Peyer's patch (tissue), 4 donors: ENCODE measurements at regions not wholly inside any gene's neighbourhood (a gene's known extent, or its start where the extent isn't known, plus 50 kb on each side); places are given as distances from the start of the nearest gene placed in this dataset.

Experiments
- DNase-seq, 3 donors: peaks; one replicate each; pipeline ENCODE4 v3.0.0-alpha.2; 2017 to 2019
- H3K27ac ChIP-seq, 4 donors: fragments of 200-600 bp; sonication (generic); one replicate each; pipeline ENCODE4 v1.5.1; 2016 to 2019
- H3K27me3 ChIP-seq, 2 donors: fragments of 200-600 bp; sonication (generic); one replicate each; pipeline ENCODE4 v1.5.1; 2019
- H3K36me3 ChIP-seq, 3 donors: fragments of 200-600 bp; sonication (generic); one replicate each; pipeline ENCODE4 v1.5.1; 2016 to 2019
- H3K4me1 ChIP-seq, 4 donors: fragments of 200-600 bp; sonication (generic); one replicate each; pipeline ENCODE4 v1.5.1; 2016 to 2019
- H3K4me3 ChIP-seq, 4 donors: fragments of 200-600 bp; sonication (generic); 1 replicate in 3 of 4; 2 replicates in 1 of 4; pipeline ENCODE4 v1.5.1; 2016 to 2019; ENCODE audit warnings: mild to moderate bottlenecking in 1 of 4
- H3K9me3 ChIP-seq, 4 donors: fragments of 200-600 bp; sonication (generic); one replicate each; pipeline ENCODE4 v1.5.1; 2016 to 2019; ENCODE audit warnings: mild to moderate bottlenecking in 1 of 4
- POLR2A ChIP-seq, 2 donors: fragments of 450-650 bp; IDR thresholded peaks; one replicate each; pipeline ENCODE4 v1.5.1; 2017; ENCODE audit warnings: antibody characterized with exemption in 2 of 2, mild to moderate bottlenecking in 2 of 2, moderate library complexity in 2 of 2
- TF ChIP-seq, protein P1 (sequence below), 6 experiments: fragments of 450-650 bp in 4 of 6; fragments of 200-600 bp in 2 of 6; sonication (generic) in 1 of 6; IDR thresholded peaks; one replicate each; pipeline ENCODE4 v1.5.1; 2017 to 2019; ENCODE audit warnings: antibody characterized with exemption in 6 of 6, mild to moderate bottlenecking in 3 of 6, moderate library complexity in 1 of 6

GRCh38 chrX:39047174-39047573, 245.9 kb downstream of the MID1IP1 start:
- H3K36me3 ChIP-seq = no peaks in the 10 kb centered on the region
- no peak overlapping the region for H3K27ac ChIP-seq
- H3K27me3 ChIP-seq = no peaks in the 10 kb centered on the region
- H3K9me3 ChIP-seq = no peaks in the 10 kb centered on the region
- H3K4me3 ChIP-seq = no peak overlapping the region
- no peaks in the 10 kb centered on the region for H3K4me1 ChIP-seq
- no peak for TF ChIP-seq POLR2A (IDR thresholded peaks at IDR 0.05)
- TF ChIP-seq, protein P1, sequence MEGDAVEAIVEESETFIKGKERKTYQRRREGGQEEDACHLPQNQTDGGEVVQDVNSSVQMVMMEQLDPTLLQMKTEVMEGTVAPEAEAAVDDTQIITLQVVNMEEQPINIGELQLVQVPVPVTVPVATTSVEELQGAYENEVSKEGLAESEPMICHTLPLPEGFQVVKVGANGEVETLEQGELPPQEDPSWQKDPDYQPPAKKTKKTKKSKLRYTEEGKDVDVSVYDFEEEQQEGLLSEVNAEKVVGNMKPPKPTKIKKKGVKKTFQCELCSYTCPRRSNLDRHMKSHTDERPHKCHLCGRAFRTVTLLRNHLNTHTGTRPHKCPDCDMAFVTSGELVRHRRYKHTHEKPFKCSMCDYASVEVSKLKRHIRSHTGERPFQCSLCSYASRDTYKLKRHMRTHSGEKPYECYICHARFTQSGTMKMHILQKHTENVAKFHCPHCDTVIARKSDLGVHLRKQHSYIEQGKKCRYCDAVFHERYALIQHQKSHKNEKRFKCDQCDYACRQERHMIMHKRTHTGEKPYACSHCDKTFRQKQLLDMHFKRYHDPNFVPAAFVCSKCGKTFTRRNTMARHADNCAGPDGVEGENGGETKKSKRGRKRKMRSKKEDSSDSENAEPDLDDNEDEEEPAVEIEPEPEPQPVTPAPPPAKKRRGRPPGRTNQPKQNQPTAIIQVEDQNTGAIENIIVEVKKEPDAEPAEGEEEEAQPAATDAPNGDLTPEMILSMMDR (IDR thresholded peaks at IDR 0.05) = no peak
- DNase-seq = no peak

- no peak for TF ChIP-seq POLR2A (IDR thresholded peaks at IDR 0.05)
- TF ChIP-seq, protein P1 (IDR thresholded peaks at IDR 0.05) = no peak
- no peaks in the 10 kb centered on the region for H3K27me3 ChIP-seq
- H3K4me1 ChIP-seq = no peaks in the 10 kb centered on the region
- H3K27ac ChIP-seq = no peak overlapping the region
- H3K4me3 ChIP-seq = no peak overlapping the region
- DNase-seq = no peak
- no peaks in the 10 kb centered on the region for H3K36me3 ChIP-seq
- no peaks in the 10 kb centered on the region for H3K9me3 ChIP-seq
These were observed 248.7 kb downstream of the MID1IP1 start for GRCh38 chrX:39049975-39050374.

- no peak overlapping the region for H3K27ac ChIP-seq
- H3K27me3 ChIP-seq = no peaks in the 10 kb centered on the region
- no peak for DNase-seq
- no peak overlapping the region for H3K4me3 ChIP-seq
- no peaks in the 10 kb centered on the region for H3K36me3 ChIP-seq
- TF ChIP-seq, protein P1 (IDR thresholded peaks at IDR 0.05) = no peak
- TF ChIP-seq POLR2A (IDR thresholded peaks at IDR 0.05) = no peak
- H3K9me3 ChIP-seq = no peaks in the 10 kb centered on the region
- H3K4me1 ChIP-seq = no peaks in the 10 kb centered on the region
These were observed 249.2 kb downstream of the MID1IP1 start for GRCh38 chrX:39050427-39050826.

- DNase-seq = no peak
- H3K36me3 ChIP-seq = no peaks in the 10 kb centered on the region
- no peak for TF ChIP-seq POLR2A (IDR thresholded peaks at IDR 0.05)
- H3K27me3 ChIP-seq = no peaks in the 10 kb centered on the region
- no peak overlapping the region for H3K27ac ChIP-seq
- H3K9me3 ChIP-seq = no peaks in the 10 kb centered on the region
- H3K4me1 ChIP-seq = no peaks in the 10 kb centered on the region
- H3K4me3 ChIP-seq = no peak overlapping the region
These were observed 251.5 kb downstream of the MID1IP1 start for GRCh38 chrX:39052751-39053150.

GRCh38 chrX:39058724-39059123, 257.5 kb downstream of the MID1IP1 start:
- TF ChIP-seq, protein P1 (IDR thresholded peaks at IDR 0.05) = no peak
- no peak for TF ChIP-seq POLR2A (IDR thresholded peaks at IDR 0.05)
- no peak for DNase-seq
- H3K27ac ChIP-seq = no peak overlapping the region

DNA sequence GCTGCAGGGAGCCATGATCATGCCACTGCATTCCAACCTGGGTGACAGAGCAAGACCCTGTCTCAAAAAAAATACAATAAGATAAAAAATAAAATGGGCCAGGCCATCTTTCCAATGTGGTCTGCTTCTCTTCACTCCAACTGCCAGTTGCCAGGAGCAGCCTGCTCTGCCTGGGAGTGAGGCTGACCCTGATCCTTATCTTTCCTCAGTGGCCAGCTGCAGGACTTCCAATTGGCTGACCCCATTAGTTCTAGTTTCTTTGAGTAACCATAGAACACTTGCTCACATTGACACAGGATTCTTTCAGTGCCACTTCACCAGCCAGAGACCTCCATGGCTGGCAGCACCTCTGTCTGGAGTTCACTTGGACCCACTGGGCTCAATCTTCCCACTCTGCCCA, 258.6 kb downstream of the MID1IP1 start:
- H3K27me3 ChIP-seq = no peaks in the 10 kb centered on the region
- H3K27ac ChIP-seq = no peak overlapping the region
- DNase-seq = no peak
- no peaks in the 10 kb centered on the region for H3K9me3 ChIP-seq
- no peaks in the 10 kb centered on the region for H3K4me1 ChIP-seq
- no peak overlapping the region for H3K4me3 ChIP-seq
- TF ChIP-seq, protein P1 (IDR thresholded peaks at IDR 0.05) = no peak
- no peak for TF ChIP-seq POLR2A (IDR thresholded peaks at IDR 0.05)
- no peaks in the 10 kb centered on the region for H3K36me3 ChIP-seq

More at GRCh38 chrX:39058724-39059123, 257.5 kb downstream of the MID1IP1 start:
- Histone ChIP-seq H3K27me3 (no peaks in the 10 kb centered on the region), H3K4me3 (no peak overlapping the region), H3K36me3 (no peaks in the 10 kb centered on the region), H3K4me1 (no peaks in the 10 kb centered on the region), H3K9me3 (no peaks in the 10 kb centered on the region)
